Muscle of leg (tissue), 3 donors: ENCODE measurements at regions not wholly inside any gene's neighbourhood (a gene's known extent, or its start where the extent isn't known, plus 50 kb on each side); places are given as distances from the start of the nearest gene placed in this dataset.

ENCODE experiments used
- DNase-seq: peaks from one replicate; pipeline ENCODE4 v3.0.0; 2013
- H3K27ac ChIP-seq: one replicate; pipeline ENCODE4 v1.5.1; 2013; ENCODE audit warnings: mild to moderate bottlenecking, low read length, control low read depth
- H3K27me3 ChIP-seq: one replicate; pipeline ENCODE4 v1.6.1; 2013; ENCODE audit warnings: low read length; ENCODE audit not compliant: control insufficient read depth, insufficient read depth
- H3K36me3 ChIP-seq: one replicate; pipeline ENCODE4 v1.6.1; 2013; ENCODE audit warnings: low read length; ENCODE audit not compliant: control insufficient read depth, insufficient read depth
- H3K4me1 ChIP-seq: one replicate; pipeline ENCODE4 v1.6.1; 2013; ENCODE audit warnings: low read length; ENCODE audit not compliant: control insufficient read depth, insufficient read depth
- H3K4me3 ChIP-seq: one replicate; pipeline ENCODE4 v1.5.1; 2013; ENCODE audit warnings: low read length, control low read depth
- H3K9me3 ChIP-seq: replicated peaks from 2 replicates; pipeline ENCODE4 v1.6.1; 2013; ENCODE audit warnings: low read depth, low read length; ENCODE audit not compliant: control insufficient read depth
- whole genome bisulfite sequencing: methylation state at CpG from one replicate; pipeline ENCODE4 v1.1.5; 2013; ENCODE audit warnings: missing lambda C conversion rate; ENCODE audit not compliant: insufficient coverage; 5-methylcytosine and 5-hydroxymethylcytosine counted together

GRCh38 chr7:88700725-88701124, 58.8 kb upstream of the ZNF804B start:
- H3K9me3 ChIP-seq = no peaks in the 10 kb centered on the region
- no peaks in the 10 kb centered on the region for H3K4me1 ChIP-seq
- H3K27ac ChIP-seq = no peak overlapping the region
- H3K4me3 ChIP-seq = no peak overlapping the region
- no peaks in the 10 kb centered on the region for H3K36me3 ChIP-seq
- H3K27me3 ChIP-seq = no peaks in the 10 kb centered on the region
- no peak for DNase-seq
- WGBS = no CpG with 5 or more reads among the region's 2 CpGs

DNA sequence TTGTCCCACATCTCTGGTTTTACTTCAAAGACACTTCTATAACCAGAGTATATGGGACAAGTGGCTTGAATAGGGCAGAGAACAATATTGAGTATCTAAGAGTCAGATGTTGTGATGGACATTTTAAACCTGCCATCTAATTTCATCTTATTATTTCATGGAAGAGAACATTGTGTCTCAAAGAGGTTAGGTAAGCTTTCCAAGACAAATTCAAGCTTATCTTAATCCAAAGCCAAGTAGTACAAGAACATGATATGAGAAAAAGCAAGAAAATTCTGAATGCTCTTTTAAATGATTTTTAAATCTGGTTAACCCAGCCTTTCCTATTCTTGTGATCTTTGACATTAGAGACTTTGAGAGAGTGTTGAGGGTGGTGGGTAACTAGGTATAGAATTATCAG, 65.3 kb upstream of the ZNF804B start:
- Histone ChIP-seq H3K9me3 (no peaks in the 10 kb centered on the region), H3K4me1 (no peaks in the 10 kb centered on the region), H3K36me3 (no peaks in the 10 kb centered on the region), H3K4me3 (no peak overlapping the region), H3K27ac (no peak overlapping the region), H3K27me3 (no peaks in the 10 kb centered on the region)
- DNase-seq = no peak

DNA sequence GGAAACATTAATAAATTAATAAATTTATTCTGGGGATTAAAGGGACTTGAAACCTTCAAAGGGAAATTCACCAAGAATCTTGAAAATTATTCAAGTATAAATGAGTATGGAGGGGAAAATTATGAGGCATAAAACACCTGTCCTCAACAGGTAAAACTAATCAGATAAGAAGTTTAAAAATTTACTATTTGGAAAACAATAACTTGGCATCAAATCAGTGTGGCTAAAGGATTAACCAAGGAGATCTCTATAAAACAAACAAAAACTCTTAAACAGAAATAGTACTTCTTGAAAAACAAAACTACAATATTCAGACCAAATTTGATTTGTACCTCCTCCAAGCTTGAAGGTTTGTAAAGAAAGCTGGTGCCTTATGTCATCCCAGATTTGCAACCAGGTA, 66.4 kb upstream of the ZNF804B start:
- H3K36me3 ChIP-seq = no peaks in the 10 kb centered on the region
- no peaks in the 10 kb centered on the region for H3K9me3 ChIP-seq
- no peaks in the 10 kb centered on the region for H3K4me1 ChIP-seq
- H3K4me3 ChIP-seq = no peak overlapping the region
- no peak for DNase-seq
- no peaks in the 10 kb centered on the region for H3K27me3 ChIP-seq
- H3K27ac ChIP-seq = no peak overlapping the region

DNA sequence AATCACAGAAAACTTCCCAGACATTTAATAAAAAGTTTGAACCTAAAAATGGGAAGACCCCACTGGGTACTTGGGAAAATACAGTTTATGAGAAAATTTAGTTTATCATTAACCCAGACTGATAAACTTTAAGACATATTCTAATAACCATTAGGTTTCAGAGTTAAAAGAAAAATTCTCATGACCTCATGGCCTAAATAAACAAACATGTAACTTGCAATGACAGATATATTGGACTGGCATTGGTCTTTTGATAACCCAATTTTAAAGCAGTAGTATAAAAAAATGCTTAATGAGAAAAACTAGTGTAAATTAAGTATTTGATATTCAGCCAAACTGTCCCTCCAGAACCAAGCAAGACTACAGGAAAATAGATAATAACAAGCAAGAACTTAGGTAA, 67.0 kb upstream of the ZNF804B start:
- Histone ChIP-seq H3K9me3 (no peaks in the 10 kb centered on the region), H3K4me1 (no peaks in the 10 kb centered on the region), H3K27me3 (no peaks in the 10 kb centered on the region), H3K36me3 (no peaks in the 10 kb centered on the region), H3K4me3 (no peak overlapping the region), H3K27ac (no peak overlapping the region)
- no peak for DNase-seq

- Histone ChIP-seq H3K4me1 (no peaks in the 10 kb centered on the region), H3K27ac (no peak overlapping the region), H3K27me3 (no peaks in the 10 kb centered on the region), H3K36me3 (no peaks in the 10 kb centered on the region), H3K4me3 (no peak overlapping the region), H3K9me3 (no peaks in the 10 kb centered on the region)
- DNase-seq = no peak
- no CpG with 5 or more reads among the region's 1 CpG for WGBS
Measured at GRCh38 chr7:88689821-88690220, 69.7 kb upstream of the ZNF804B start.

DNA sequence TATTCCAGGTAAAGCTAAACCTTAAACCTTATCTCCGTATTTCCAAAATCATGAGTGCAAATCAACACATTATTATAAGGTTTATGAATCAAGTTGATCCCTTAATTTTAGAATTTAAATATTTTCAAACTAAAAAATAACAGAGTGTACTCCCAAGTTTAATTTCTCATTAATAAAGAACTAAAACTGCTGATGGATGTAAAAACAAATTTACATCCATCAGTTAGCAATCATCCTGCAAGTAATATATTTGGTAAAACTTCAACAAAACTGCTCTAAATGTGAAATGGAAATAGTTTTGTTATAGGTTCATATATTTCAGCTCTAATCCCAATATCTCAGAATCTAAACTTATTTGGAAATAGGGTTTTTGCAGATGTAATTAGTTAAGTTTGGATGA, 71.3 kb upstream of the ZNF804B start:
- WGBS = no CpG with 5 or more reads among the region's 1 CpG
- no peak overlapping the region for H3K27ac ChIP-seq
- H3K4me1 ChIP-seq = no peaks in the 10 kb centered on the region
- H3K27me3 ChIP-seq = no peaks in the 10 kb centered on the region
- no peaks in the 10 kb centered on the region for H3K36me3 ChIP-seq
- no peak overlapping the region for H3K4me3 ChIP-seq
- no peaks in the 10 kb centered on the region for H3K9me3 ChIP-seq
- no peak for DNase-seq

- no peaks in the 10 kb centered on the region for H3K27me3 ChIP-seq
- H3K27ac ChIP-seq = no peak overlapping the region
- no peak for DNase-seq
- H3K4me1 ChIP-seq = no peaks in the 10 kb centered on the region
- H3K36me3 ChIP-seq = no peaks in the 10 kb centered on the region
- H3K9me3 ChIP-seq = no peaks in the 10 kb centered on the region
- 95% methylated on average over 30 of the region's 30 CpGs for WGBS
- no peak overlapping the region for H3K4me3 ChIP-seq
Measured at GRCh38 chr7:88686468-88687229, 72.9 kb upstream of the ZNF804B start.

DNA sequence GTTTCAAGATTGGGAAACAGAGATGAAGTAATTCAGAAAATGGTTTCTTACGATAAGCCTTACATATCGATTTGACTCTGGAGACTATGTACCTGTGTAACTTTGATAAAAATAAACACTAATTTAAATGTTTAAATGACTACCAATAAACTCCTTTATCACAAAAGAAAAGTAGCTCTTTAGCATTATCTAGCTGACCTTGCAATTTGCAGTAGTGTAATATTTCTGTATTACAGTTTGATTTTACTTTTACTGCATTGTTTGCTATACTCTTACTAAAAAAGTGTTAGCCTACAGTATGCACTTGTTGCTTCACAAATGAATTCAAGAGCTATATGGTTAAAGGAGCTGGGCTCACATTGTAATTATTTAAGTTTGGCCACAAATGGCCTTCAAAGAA, 77.8 kb upstream of the ZNF804B start:
- no CpG with 5 or more reads among the region's 2 CpGs for WGBS
- DNase-seq = no peak
- Histone ChIP-seq H3K27me3 (no peaks in the 10 kb centered on the region), H3K36me3 (no peaks in the 10 kb centered on the region), H3K9me3 (no peaks in the 10 kb centered on the region), H3K4me3 (no peak overlapping the region), H3K27ac (no peak overlapping the region), H3K4me1 (no peaks in the 10 kb centered on the region)

DNA sequence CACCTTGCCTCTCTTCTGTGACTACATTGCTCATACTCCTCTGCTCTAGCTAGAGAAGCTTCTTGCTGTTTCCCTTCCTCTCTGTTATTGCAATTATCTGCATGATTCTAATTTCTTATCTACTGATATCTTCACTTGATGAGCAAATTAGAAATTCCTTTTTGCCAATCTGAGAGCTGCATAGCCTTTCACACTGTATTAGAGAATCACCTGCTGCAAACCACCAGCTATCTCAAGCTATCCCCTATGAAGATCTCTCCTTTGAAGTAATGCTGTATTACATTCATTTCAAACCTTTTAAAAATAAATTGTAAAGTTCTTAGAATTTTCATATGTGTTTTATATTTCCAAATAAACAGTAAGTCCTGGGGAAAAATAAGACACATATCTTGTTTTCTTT, 89.0 kb upstream of the ZNF804B start:
- H3K4me3 ChIP-seq = no peak overlapping the region
- no peaks in the 10 kb centered on the region for H3K27me3 ChIP-seq
- no peak for DNase-seq
- H3K27ac ChIP-seq = no peak overlapping the region
- no peaks in the 10 kb centered on the region for H3K36me3 ChIP-seq
- no peaks in the 10 kb centered on the region for H3K9me3 ChIP-seq
- no peaks in the 10 kb centered on the region for H3K4me1 ChIP-seq

GRCh38 chr7:88669913-88670312, 89.6 kb upstream of the ZNF804B start:
- no peaks in the 10 kb centered on the region for H3K36me3 ChIP-seq
- 34% methylated on average over 2 of the region's 3 CpGs for WGBS
- H3K27me3 ChIP-seq = no peaks in the 10 kb centered on the region

DNA sequence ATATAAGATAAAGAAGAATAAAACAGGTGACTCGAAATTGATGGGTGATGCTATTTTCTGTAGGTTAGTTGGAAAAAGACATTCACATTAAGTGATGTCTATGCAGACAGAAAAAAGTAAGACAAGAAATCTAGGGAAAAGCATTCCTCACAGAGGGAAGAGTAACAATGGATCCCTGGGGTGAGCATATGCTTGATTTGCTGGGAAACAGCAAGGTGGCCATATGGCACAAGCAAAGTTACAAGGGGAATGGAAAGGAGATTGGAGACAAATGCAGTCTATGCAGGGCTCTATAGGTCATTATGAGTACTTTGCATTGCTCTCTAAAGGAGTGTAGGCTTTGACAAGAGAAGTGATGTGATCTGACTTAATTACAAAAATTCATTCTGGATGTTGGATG, 90.9 kb upstream of the ZNF804B start:
- H3K9me3 ChIP-seq = no peaks in the 10 kb centered on the region
- no peaks in the 10 kb centered on the region for H3K36me3 ChIP-seq
- H3K27me3 ChIP-seq = no peaks in the 10 kb centered on the region
- WGBS = no CpG with 5 or more reads among the region's 1 CpG
- H3K4me3 ChIP-seq = no peak overlapping the region
- H3K27ac ChIP-seq = no peak overlapping the region
- H3K4me1 ChIP-seq = no peaks in the 10 kb centered on the region
- DNase-seq = no peak

More at GRCh38 chr7:88669913-88670312, 89.6 kb upstream of the ZNF804B start:
- no peak overlapping the region for H3K4me3 ChIP-seq
- no peaks in the 10 kb centered on the region for H3K9me3 ChIP-seq
- H3K4me1 ChIP-seq = no peaks in the 10 kb centered on the region
- no peak overlapping the region for H3K27ac ChIP-seq
- DNase-seq = no peak
